LNCAP (cell line): ENCODE measurements at regions not wholly inside any gene's neighbourhood (a gene's known extent, or its start where the extent isn't known, plus 50 kb on each side); places are given as distances from the start of the nearest gene placed in this dataset.

Experiments
- TF ChIP-seq, protein P1 (sequence below): fragments of 450-650 bp; IDR thresholded peaks from 2 replicates; pipeline ENCODE4 v1.5.1; 2017; ENCODE audit warnings: mild to moderate bottlenecking

- TF ChIP-seq, protein P1, sequence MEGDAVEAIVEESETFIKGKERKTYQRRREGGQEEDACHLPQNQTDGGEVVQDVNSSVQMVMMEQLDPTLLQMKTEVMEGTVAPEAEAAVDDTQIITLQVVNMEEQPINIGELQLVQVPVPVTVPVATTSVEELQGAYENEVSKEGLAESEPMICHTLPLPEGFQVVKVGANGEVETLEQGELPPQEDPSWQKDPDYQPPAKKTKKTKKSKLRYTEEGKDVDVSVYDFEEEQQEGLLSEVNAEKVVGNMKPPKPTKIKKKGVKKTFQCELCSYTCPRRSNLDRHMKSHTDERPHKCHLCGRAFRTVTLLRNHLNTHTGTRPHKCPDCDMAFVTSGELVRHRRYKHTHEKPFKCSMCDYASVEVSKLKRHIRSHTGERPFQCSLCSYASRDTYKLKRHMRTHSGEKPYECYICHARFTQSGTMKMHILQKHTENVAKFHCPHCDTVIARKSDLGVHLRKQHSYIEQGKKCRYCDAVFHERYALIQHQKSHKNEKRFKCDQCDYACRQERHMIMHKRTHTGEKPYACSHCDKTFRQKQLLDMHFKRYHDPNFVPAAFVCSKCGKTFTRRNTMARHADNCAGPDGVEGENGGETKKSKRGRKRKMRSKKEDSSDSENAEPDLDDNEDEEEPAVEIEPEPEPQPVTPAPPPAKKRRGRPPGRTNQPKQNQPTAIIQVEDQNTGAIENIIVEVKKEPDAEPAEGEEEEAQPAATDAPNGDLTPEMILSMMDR, result no peak
These were observed 106.5 kb downstream of the COPRS start for GRCh38 chr17:31752584-31752983.

GRCh38 chr17:31750578-31750977 lies 108.5 kb downstream of the COPRS start:
- TF ChIP-seq, protein P1, result no peak

GRCh38 chr17:31748881-31749280 lies 110.2 kb downstream of the COPRS start:
- TF ChIP-seq, protein P1, result no peak

- TF ChIP-seq, protein P1, result no peak
These were observed 112.1 kb downstream of the COPRS start for GRCh38 chr17:31746884-31747495.

DNA sequence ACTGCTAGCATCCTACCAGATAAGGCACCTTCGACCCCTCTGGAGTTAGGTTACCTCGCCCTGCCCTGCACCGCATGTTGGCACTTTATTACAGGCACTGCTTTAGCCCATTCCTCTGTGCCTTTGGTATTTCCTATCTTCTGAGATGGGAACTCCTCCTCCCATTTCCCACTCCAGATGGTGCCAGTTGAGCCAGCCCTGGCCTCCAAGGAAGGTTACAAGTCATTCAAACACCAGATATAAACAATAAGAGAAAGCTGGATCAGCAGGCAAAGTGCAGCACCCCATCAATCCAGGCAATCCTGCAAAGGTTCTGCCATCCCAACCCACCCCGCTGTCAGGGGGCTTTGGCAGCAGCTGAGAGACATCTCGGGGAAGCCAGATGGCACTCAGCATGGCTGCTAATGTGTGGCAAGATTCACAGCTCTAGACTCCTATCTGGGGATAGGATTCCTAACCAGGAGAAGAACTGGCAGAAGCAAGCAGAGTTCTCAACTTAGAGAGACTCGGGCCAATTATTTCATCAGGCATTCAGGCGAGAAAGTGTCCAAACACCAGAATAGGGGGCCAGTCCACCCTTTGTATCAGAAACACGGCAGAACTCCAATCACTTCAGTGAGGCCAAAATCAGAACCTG lies 113.0 kb downstream of the COPRS start:
- TF ChIP-seq, protein P1, result no peak

GRCh38 chr17:31744511-31744951 lies 114.5 kb downstream of the COPRS start:
- TF ChIP-seq, protein P1, result no peak

GRCh38 chr17:31743797-31744196 lies 115.2 kb downstream of the COPRS start:
- TF ChIP-seq, protein P1, result no peak

DNA sequence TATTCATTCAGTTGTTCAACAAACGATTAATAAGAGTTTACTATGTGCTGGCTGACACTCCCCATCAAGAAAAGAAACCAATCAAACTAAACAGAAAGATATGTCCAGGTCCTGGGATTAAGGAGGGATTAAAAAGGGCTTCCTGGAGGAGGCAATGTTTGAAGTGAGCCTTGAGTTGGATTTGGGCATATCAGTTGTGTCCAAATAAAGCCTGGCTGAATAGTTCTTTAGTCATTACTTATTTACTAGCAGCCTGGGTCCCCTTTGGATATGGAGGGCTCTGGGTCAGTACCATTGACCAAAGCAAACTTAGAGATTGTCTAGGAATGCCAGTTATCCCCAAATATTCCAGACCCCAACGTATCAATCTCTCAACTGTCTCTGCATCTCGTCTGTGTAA lies 117.7 kb downstream of the COPRS start:
- TF ChIP-seq, protein P1, result no peak
